ENCODE measurements at regions not wholly inside any gene's neighbourhood (a gene's known extent, or its start where the extent isn't known, plus 50 kb on each side); places are given as distances from the start of the nearest gene placed in this dataset.

DNA sequence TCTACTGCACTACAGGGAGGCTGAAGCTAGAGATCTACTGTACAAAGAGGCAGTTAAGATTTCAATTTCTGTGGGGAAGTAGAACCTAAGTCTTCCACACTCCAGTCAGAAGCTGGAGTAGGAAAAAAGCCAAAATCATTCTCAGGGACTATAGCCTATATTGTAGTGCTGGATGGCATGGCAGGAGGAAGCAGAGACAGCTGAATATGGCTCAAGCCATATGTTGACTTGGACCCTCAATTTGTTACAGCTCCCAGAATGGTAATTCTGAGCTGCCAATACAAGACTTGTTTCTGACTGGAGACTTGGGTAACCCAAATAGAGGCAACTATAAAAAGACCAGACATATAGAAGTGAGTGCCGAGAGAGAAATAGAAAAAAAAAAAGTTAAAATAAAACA, 200.6 kb downstream of the PTBP2 start:
- DNase-seq (ENCODE audit: extremely low spot score in 2 of 2): no peak
- H3K9me3 ChIP-seq: no peaks in the 10 kb centered on the region
- H3K4me3 ChIP-seq: no peak overlapping the region
- intact Hi-C loops (cut with DNase I): no loop called here
- peaks cover 5% of the 10 kb centered on the region for H3K4me1 ChIP-seq
- H3K27ac ChIP-seq: no peak overlapping the region
- TF ChIP-seq CTCF (IDR thresholded peaks at IDR 0.05) (no peak), POLR2AphosphoS5 (IDR thresholded peaks at IDR 0.05; ENCODE audit: insufficient read depth in 1 of 2, low read depth in 1 of 2) (no peak), POLR2A (IDR thresholded peaks at IDR 0.05) (no peak)
- H3K36me3 ChIP-seq: no peaks in the 10 kb centered on the region
- H3K27me3 ChIP-seq: no peaks in the 10 kb centered on the region

DNA sequence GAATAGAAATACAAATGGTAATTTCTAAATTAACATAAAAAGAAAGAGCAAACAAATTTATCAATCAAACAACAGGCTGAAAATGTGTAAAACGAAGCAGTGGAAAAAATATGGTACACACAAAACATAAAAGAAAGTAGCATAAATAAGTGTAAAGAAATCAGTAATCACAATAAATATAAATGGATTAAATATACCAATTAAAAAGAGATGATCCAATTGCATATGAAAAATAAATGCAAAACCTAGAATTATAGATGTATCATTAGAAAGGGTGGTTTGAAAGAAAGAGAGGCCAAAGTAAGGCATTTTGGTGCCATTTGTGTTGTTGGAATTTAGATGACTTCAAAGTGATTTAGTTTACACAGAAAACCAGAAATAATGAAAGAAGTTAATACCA, 202.2 kb downstream of the PTBP2 start:
- Histone ChIP-seq H3K36me3 (no peaks in the 10 kb centered on the region), H3K4me1 (no peaks in the 10 kb centered on the region), H3K9me3 (no peaks in the 10 kb centered on the region), H3K4me3 (no peak overlapping the region), H3K27me3 (no peaks in the 10 kb centered on the region), H3K27ac (no peak overlapping the region)
- DNase-seq (ENCODE audit: extremely low spot score in 2 of 2): no peak
- no peak for TF ChIP-seq POLR2AphosphoS5 (IDR thresholded peaks at IDR 0.05; ENCODE audit: insufficient read depth in 1 of 2, low read depth in 1 of 2)
- no peak for TF ChIP-seq CTCF (IDR thresholded peaks at IDR 0.05)
- no peak for TF ChIP-seq POLR2A (IDR thresholded peaks at IDR 0.05)
- intact Hi-C loops (cut with DNase I): no loop called here

- TF ChIP-seq POLR2A (IDR thresholded peaks at IDR 0.05) (no peak), POLR2AphosphoS5 (IDR thresholded peaks at IDR 0.05; ENCODE audit: insufficient read depth in 1 of 2, low read depth in 1 of 2) (no peak), CTCF (IDR thresholded peaks at IDR 0.05) (no peak)
- no peak for DNase-seq (ENCODE audit: extremely low spot score in 2 of 2)
- H3K27me3 ChIP-seq: no peaks in the 10 kb centered on the region
- intact Hi-C loops (cut with DNase I): no loop called here
- no peaks in the 10 kb centered on the region for H3K4me1 ChIP-seq
- H3K4me3 ChIP-seq: no peak overlapping the region
- no peak overlapping the region for H3K27ac ChIP-seq
- H3K9me3 ChIP-seq: no peaks in the 10 kb centered on the region
- no peaks in the 10 kb centered on the region for H3K36me3 ChIP-seq
Observed at GRCh38 chr1:96926176-96926575, 204.6 kb downstream of the PTBP2 start.

- intact Hi-C loops (cut with DNase I): no loop called here
- no peak overlapping the region for H3K27ac ChIP-seq
- no peaks in the 10 kb centered on the region for H3K4me1 ChIP-seq
- no peaks in the 10 kb centered on the region for H3K27me3 ChIP-seq
- no peak for TF ChIP-seq CTCF (IDR thresholded peaks at IDR 0.05)
- no peak for TF ChIP-seq POLR2AphosphoS5 (IDR thresholded peaks at IDR 0.05; ENCODE audit: insufficient read depth in 1 of 2, low read depth in 1 of 2)
- no peak for DNase-seq (ENCODE audit: extremely low spot score in 2 of 2)
- H3K9me3 ChIP-seq: no peaks in the 10 kb centered on the region
- H3K4me3 ChIP-seq: no peak overlapping the region
- no peaks in the 10 kb centered on the region for H3K36me3 ChIP-seq
Observed at GRCh38 chr1:96927125-96927524, 205.5 kb downstream of the PTBP2 start.

DNA sequence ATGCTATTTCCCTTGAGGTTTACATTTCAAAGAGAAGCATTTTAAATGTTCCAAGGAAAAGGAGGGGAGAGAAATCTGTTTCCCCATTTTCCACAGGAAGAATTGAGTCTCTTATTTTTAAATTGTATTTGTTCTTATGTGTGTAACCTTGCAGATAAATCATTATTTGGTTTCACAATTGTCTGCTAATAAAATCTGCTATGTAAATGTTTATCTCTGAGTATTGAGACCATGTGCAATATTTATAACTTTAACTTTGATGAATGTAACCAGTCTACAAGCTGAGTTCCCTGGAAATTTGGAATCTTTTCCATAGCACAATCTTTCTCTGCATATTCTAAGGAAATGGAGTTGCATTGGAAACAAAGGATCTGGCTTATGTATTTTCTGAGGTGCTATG, 209.6 kb downstream of the PTBP2 start:
- no peak overlapping the region for H3K27ac ChIP-seq

More for the DNA sequence above, 209.6 kb downstream of the PTBP2 start:
- no peak for TF ChIP-seq POLR2A (IDR thresholded peaks at IDR 0.05)
- no peak for TF ChIP-seq CTCF (IDR thresholded peaks at IDR 0.05)
- no peak for TF ChIP-seq POLR2AphosphoS5 (IDR thresholded peaks at IDR 0.05; ENCODE audit: insufficient read depth in 1 of 2, low read depth in 1 of 2)
- H3K4me3 ChIP-seq: no peak overlapping the region
- H3K4me1 ChIP-seq: no peaks in the 10 kb centered on the region
- no peaks in the 10 kb centered on the region for H3K9me3 ChIP-seq
- H3K36me3 ChIP-seq: no peaks in the 10 kb centered on the region
- DNase-seq (ENCODE audit: extremely low spot score in 2 of 2): no peak
- intact Hi-C loops (cut with DNase I): no loop called here
- no peaks in the 10 kb centered on the region for H3K27me3 ChIP-seq
